ENCODE measurements at regions not wholly inside any gene's neighbourhood (a gene's known extent, or its start where the extent isn't known, plus 50 kb on each side); places are given as distances from the start of the nearest gene placed in this dataset.

GRCh38 chr12:45648070-45648469, 81.4 kb upstream of the ARID2 start:
- no peak for FAIRE-seq
- TF ChIP-seq POLR2AphosphoS5 (IDR thresholded peaks at IDR 0.05; ENCODE audit: low read depth, low read length), result no peak
- no peak for DNase-seq (ENCODE audit: insufficient read length, low spot score)

GRCh38 chr12:45651029-45651428, 78.5 kb upstream of the ARID2 start:
- TF ChIP-seq POU2F2 (IDR thresholded peaks at IDR 0.05; ENCODE audit: low read depth, low read length) (no peak), POLR2AphosphoS5 (IDR thresholded peaks at IDR 0.05; ENCODE audit: low read depth, low read length) (no peak), PAX5 (IDR thresholded peaks at IDR 0.05; ENCODE audit: insufficient read depth, low read length, severe bottlenecking) (no peak)
- DNase-seq (ENCODE audit: insufficient read length, low spot score), result no peak
- FAIRE-seq, result no peak

GRCh38 chr12:45654002-45654665, 75.4 kb upstream of the ARID2 start:
- FAIRE-seq, result no peak
- no peak for TF ChIP-seq POU2F2 (IDR thresholded peaks at IDR 0.05; ENCODE audit: low read depth, low read length)
- TF ChIP-seq SPI1 (IDR thresholded peaks at IDR 0.05; ENCODE audit: low read depth, low read length), result no peak
- no peak for TF ChIP-seq POLR2AphosphoS5 (IDR thresholded peaks at IDR 0.05; ENCODE audit: low read depth, low read length)
- no peak for TF ChIP-seq TAF1 (IDR thresholded peaks at IDR 0.05; ENCODE audit: low read depth, low read length)
- TF ChIP-seq POLR2A (IDR thresholded peaks at IDR 0.05; ENCODE audit: low read depth, low read length), result no peak
- no peak for DNase-seq (ENCODE audit: insufficient read length, low spot score)

- DNase-seq (ENCODE audit: insufficient read length, low spot score) (no peak), FAIRE-seq (no peak)
- TF ChIP-seq SPI1 (IDR thresholded peaks at IDR 0.05; ENCODE audit: low read depth, low read length) (no peak), TAF1 (IDR thresholded peaks at IDR 0.05; ENCODE audit: low read depth, low read length) (no peak), POLR2A (IDR thresholded peaks at IDR 0.05; ENCODE audit: low read depth, low read length) (no peak), POU2F2 (IDR thresholded peaks at IDR 0.05; ENCODE audit: low read depth, low read length) (no peak), PAX5 (IDR thresholded peaks at IDR 0.05; ENCODE audit: insufficient read depth, low read length, severe bottlenecking) (no peak), POLR2AphosphoS5 (IDR thresholded peaks at IDR 0.05; ENCODE audit: low read depth, low read length) (no peak)
Measured at GRCh38 chr12:45655186-45655585, 74.3 kb upstream of the ARID2 start.

- no peak for TF ChIP-seq POU2F2 (IDR thresholded peaks at IDR 0.05; ENCODE audit: low read depth, low read length)
- TF ChIP-seq TAF1 (IDR thresholded peaks at IDR 0.05; ENCODE audit: low read depth, low read length), result no peak
- TF ChIP-seq POLR2A (IDR thresholded peaks at IDR 0.05; ENCODE audit: low read depth, low read length), result no peak
- no peak for TF ChIP-seq PAX5 (IDR thresholded peaks at IDR 0.05; ENCODE audit: insufficient read depth, low read length, severe bottlenecking)
- TF ChIP-seq SPI1 (IDR thresholded peaks at IDR 0.05; ENCODE audit: low read depth, low read length), result no peak
- no peak for TF ChIP-seq POLR2AphosphoS5 (IDR thresholded peaks at IDR 0.05; ENCODE audit: low read depth, low read length)
- FAIRE-seq (no peak), DNase-seq (ENCODE audit: insufficient read length, low spot score) (no peak)
Measured at GRCh38 chr12:45655743-45656142, 73.8 kb upstream of the ARID2 start.

DNA sequence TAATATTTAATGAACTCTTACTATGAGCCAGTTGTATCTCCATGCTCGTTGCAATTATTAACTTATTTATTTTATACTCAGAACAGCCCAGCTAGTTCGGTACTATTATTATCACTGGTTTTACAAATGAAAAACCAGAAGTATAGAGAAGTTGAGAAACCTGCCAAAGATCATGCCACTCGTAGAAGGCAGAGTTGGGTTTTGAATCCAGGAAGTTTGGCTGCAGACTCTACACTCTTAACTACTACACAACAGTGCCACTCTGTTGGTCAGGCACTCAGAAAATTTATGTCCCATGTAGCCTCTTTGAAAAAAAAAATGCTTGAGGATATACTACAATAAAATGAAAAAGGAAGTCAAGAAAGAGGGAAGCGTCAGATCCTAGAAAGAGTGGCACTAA, 71.5 kb upstream of the ARID2 start:
- no peak for DNase-seq (ENCODE audit: insufficient read length, low spot score)
- TF ChIP-seq POLR2AphosphoS5 (IDR thresholded peaks at IDR 0.05; ENCODE audit: low read depth, low read length) (no peak), PAX5 (IDR thresholded peaks at IDR 0.05; ENCODE audit: insufficient read depth, low read length, severe bottlenecking) (no peak), POLR2A (IDR thresholded peaks at IDR 0.05; ENCODE audit: low read depth, low read length) (no peak), POU2F2 (IDR thresholded peaks at IDR 0.05; ENCODE audit: low read depth, low read length) (no peak), TAF1 (IDR thresholded peaks at IDR 0.05; ENCODE audit: low read depth, low read length) (no peak), SPI1 (IDR thresholded peaks at IDR 0.05; ENCODE audit: low read depth, low read length) (no peak)
- FAIRE-seq, result no peak

DNA sequence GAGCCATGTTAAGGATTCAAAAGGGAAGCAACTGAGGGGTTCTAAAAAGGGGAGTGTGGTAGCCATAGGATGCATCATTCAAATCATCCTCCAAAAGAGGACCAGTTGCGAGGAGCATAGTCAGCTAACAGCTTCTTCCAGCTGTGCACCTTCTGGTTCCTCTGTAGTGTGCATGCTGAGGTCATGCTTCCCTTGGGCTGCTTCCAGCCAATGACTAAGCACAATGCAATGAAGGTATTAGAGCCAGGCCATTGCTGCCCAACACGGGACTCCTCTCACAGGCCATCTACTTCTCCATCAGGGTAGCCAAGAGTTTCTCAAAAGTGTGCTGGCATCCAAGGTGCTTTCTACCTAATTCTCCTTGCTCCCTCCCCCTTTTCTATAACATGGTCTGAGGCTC, 69.2 kb upstream of the ARID2 start:
- no peak for DNase-seq (ENCODE audit: insufficient read length, low spot score)
- FAIRE-seq, result no peak
- TF ChIP-seq SPI1 (IDR thresholded peaks at IDR 0.05; ENCODE audit: low read depth, low read length) (no peak), POLR2A (IDR thresholded peaks at IDR 0.05; ENCODE audit: low read depth, low read length) (no peak), TAF1 (IDR thresholded peaks at IDR 0.05; ENCODE audit: low read depth, low read length) (no peak), PAX5 (IDR thresholded peaks at IDR 0.05; ENCODE audit: insufficient read depth, low read length, severe bottlenecking) (no peak), POU2F2 (IDR thresholded peaks at IDR 0.05; ENCODE audit: low read depth, low read length) (no peak), POLR2AphosphoS5 (IDR thresholded peaks at IDR 0.05; ENCODE audit: low read depth, low read length) (no peak)

DNA sequence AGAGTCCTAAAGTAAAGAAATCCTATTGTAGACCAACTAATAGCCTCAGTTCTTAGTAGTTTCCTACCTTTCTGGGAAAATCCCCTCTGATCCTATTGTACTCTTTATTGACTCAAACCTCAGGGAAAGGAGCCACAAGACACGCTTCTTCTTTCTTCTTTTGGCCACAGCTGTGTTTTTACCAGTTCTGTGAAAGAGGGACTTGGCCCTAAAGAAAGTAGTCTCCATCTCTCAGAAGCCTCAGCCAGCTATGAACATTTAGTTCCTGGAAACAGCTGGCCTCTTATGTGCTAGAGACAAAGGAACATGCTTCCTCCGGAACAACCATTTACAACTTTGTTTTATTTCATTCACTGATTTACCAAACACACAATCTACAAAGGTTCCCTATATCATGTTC, 66.1 kb upstream of the ARID2 start:
- TF ChIP-seq SPI1 (IDR thresholded peaks at IDR 0.05; ENCODE audit: low read depth, low read length) (no peak), TAF1 (IDR thresholded peaks at IDR 0.05; ENCODE audit: low read depth, low read length) (no peak), POU2F2 (IDR thresholded peaks at IDR 0.05; ENCODE audit: low read depth, low read length) (no peak), PAX5 (IDR thresholded peaks at IDR 0.05; ENCODE audit: insufficient read depth, low read length, severe bottlenecking) (no peak), POLR2AphosphoS5 (IDR thresholded peaks at IDR 0.05; ENCODE audit: low read depth, low read length) (no peak)
- DNase-seq (ENCODE audit: insufficient read length, low spot score) (no peak), FAIRE-seq (no peak)

- TF ChIP-seq POLR2AphosphoS5 (IDR thresholded peaks at IDR 0.05; ENCODE audit: low read depth, low read length), result no peak
- TF ChIP-seq SPI1 (IDR thresholded peaks at IDR 0.05; ENCODE audit: low read depth, low read length), result no peak
- TF ChIP-seq TAF1 (IDR thresholded peaks at IDR 0.05; ENCODE audit: low read depth, low read length), result no peak
- TF ChIP-seq PAX5 (IDR thresholded peaks at IDR 0.05; ENCODE audit: insufficient read depth, low read length, severe bottlenecking), result no peak
- TF ChIP-seq POLR2A (IDR thresholded peaks at IDR 0.05; ENCODE audit: low read depth, low read length), result no peak
- TF ChIP-seq POU2F2 (IDR thresholded peaks at IDR 0.05; ENCODE audit: low read depth, low read length), result no peak
- DNase-seq (ENCODE audit: insufficient read length, low spot score) (no peak), FAIRE-seq (no peak)
Measured at GRCh38 chr12:45665941-45666340, 63.6 kb upstream of the ARID2 start.

GRCh38 chr12:45666396-45666795, 63.1 kb upstream of the ARID2 start:
- DNase-seq (ENCODE audit: insufficient read length, low spot score) (no peak), FAIRE-seq (no peak)
- TF ChIP-seq TAF1 (IDR thresholded peaks at IDR 0.05; ENCODE audit: low read depth, low read length), result no peak
- TF ChIP-seq POU2F2 (IDR thresholded peaks at IDR 0.05; ENCODE audit: low read depth, low read length), result no peak
- TF ChIP-seq POLR2A (IDR thresholded peaks at IDR 0.05; ENCODE audit: low read depth, low read length), result no peak
- TF ChIP-seq POLR2AphosphoS5 (IDR thresholded peaks at IDR 0.05; ENCODE audit: low read depth, low read length), result no peak
- no peak for TF ChIP-seq PAX5 (IDR thresholded peaks at IDR 0.05; ENCODE audit: insufficient read depth, low read length, severe bottlenecking)
- TF ChIP-seq SPI1 (IDR thresholded peaks at IDR 0.05; ENCODE audit: low read depth, low read length), result no peak

Data from GM12891 (cell line).